ENCODE measurements at regions not wholly inside any gene's neighbourhood (a gene's known extent, or its start where the extent isn't known, plus 50 kb on each side); places are given as distances from the start of the nearest gene placed in this dataset.

- no peak for DNase-seq (ENCODE audit: low spot score)
Measured at GRCh38 chr5:20463206-20463605, 475.2 kb upstream of the CDH18 start.

- no peak for DNase-seq (ENCODE audit: low spot score)
Measured at GRCh38 chr5:20446121-20446520, 458.1 kb upstream of the CDH18 start.

- DNase-seq (ENCODE audit: low spot score) = no peak
Measured at GRCh38 chr5:20445326-20445860, 457.4 kb upstream of the CDH18 start.

- DNase-seq (ENCODE audit: low spot score) = no peak
Measured at GRCh38 chr5:20434786-20435185, 446.8 kb upstream of the CDH18 start.

GRCh38 chr5:20420991-20421595 is 433.1 kb upstream of the CDH18 start:
- DNase-seq (ENCODE audit: low spot score) = no peak
